Mesenchymal stem cell (in vitro differentiated cells and primary cell): ENCODE measurements at regions not wholly inside any gene's neighbourhood (a gene's known extent, or its start where the extent isn't known, plus 50 kb on each side); places are given as distances from the start of the nearest gene placed in this dataset.

ENCODE experiments used
- DNase-seq: peaks from one replicate; pipeline ENCODE4 v3.0.0-alpha.2; 2013
- H2AFZ ChIP-seq: one replicate; pipeline ENCODE4 v1.6.1; 2013; ENCODE audit warnings: low read depth, mild to moderate bottlenecking, control low read depth, inconsistent platforms, low read length, moderate library complexity
- H2AK5ac ChIP-seq: 2 replicates; pipeline ENCODE4 v1.6.1; 2013; ENCODE audit warnings: low read length, moderate library complexity, mild to moderate bottlenecking, inconsistent platforms; ENCODE audit not compliant: severe bottlenecking
- H2BK120ac ChIP-seq: one replicate; pipeline ENCODE4 v1.6.1; 2013; ENCODE audit warnings: low read depth, mild to moderate bottlenecking, inconsistent platforms, low read length, moderate library complexity
- H2BK12ac ChIP-seq, 2 experiments: one replicate each; pipeline ENCODE4 v1.6.1; 2013; ENCODE audit warnings: inconsistent platforms in 2 of 2, low read length in 2 of 2, mild to moderate bottlenecking in 2 of 2, moderate library complexity in 2 of 2, control low read depth in 1 of 2
- H2BK15ac ChIP-seq: one replicate; pipeline ENCODE4 v1.6.1; 2013; ENCODE audit warnings: mild to moderate bottlenecking, low read depth, inconsistent platforms; ENCODE audit not compliant: poor library complexity, severe bottlenecking
- H2BK5ac ChIP-seq: 2 replicates; pipeline ENCODE4 v1.6.1; 2013; ENCODE audit warnings: low read depth, mild to moderate bottlenecking, low read length, control low read depth, inconsistent platforms; ENCODE audit not compliant: poor library complexity, severe bottlenecking
- H3K14ac ChIP-seq, 2 experiments: one replicate each; pipeline ENCODE4 v1.6.1; 2013; ENCODE audit warnings: inconsistent platforms in 2 of 2, low read length in 2 of 2, control low read depth in 1 of 2, mild to moderate bottlenecking in 1 of 2, moderate library complexity in 1 of 2
- H3K18ac ChIP-seq, 2 experiments: one replicate each; pipeline ENCODE4 v1.6.1; 2013; ENCODE audit warnings: inconsistent platforms in 2 of 2, low read length in 2 of 2, control low read depth in 1 of 2, low read depth in 1 of 2, mild to moderate bottlenecking in 1 of 2
- H3K23ac ChIP-seq, 2 experiments: one replicate each; pipeline ENCODE4 v1.6.1; 2013; ENCODE audit warnings: inconsistent platforms in 2 of 2, low read length in 2 of 2, mild to moderate bottlenecking in 2 of 2, moderate library complexity in 2 of 2, control low read depth in 1 of 2
- H3K27ac ChIP-seq: 2 replicates; pipeline ENCODE4 v1.5.1; 2013; ENCODE audit warnings: mild to moderate bottlenecking, moderate library complexity, low read length, control low read depth, inconsistent platforms; ENCODE audit not compliant: poor library complexity, severe bottlenecking
- H3K27me3 ChIP-seq, 2 experiments: 2 replicates each; pipeline versions ENCODE4 v1.6.1 to v1.7.0; 2013; ENCODE audit warnings: low read length in 2 of 2, mild to moderate bottlenecking in 2 of 2, moderate library complexity in 2 of 2, control low read depth in 1 of 2, inconsistent platforms in 1 of 2; ENCODE audit not compliant: control insufficient read depth in 1 of 2, insufficient read depth in 1 of 2
- H3K36me3 ChIP-seq, 2 experiments: 2 replicates each; pipeline versions ENCODE4 v1.6.1 to v1.7.0; 2013; ENCODE audit warnings: low read length in 2 of 2, control low read depth in 1 of 2, inconsistent platforms in 1 of 2, low read depth in 1 of 2, mild to moderate bottlenecking in 1 of 2; ENCODE audit not compliant: insufficient read depth in 2 of 2, control insufficient read depth in 1 of 2
- H3K4ac ChIP-seq, 2 experiments: one replicate each; pipeline ENCODE4 v1.6.1; 2013; ENCODE audit warnings: inconsistent platforms in 2 of 2, low read length in 2 of 2, mild to moderate bottlenecking in 2 of 2, moderate library complexity in 2 of 2, control low read depth in 1 of 2, low read depth in 1 of 2
- H3K4me1 ChIP-seq: 2 replicates; pipeline ENCODE4 v1.6.1; 2013; ENCODE audit warnings: low read depth, low read length, control low read depth; ENCODE audit not compliant: control insufficient read depth, insufficient read depth
- H3K4me2 ChIP-seq: 2 replicates; pipeline ENCODE4 v1.6.1; 2013; ENCODE audit warnings: low read length, mild to moderate bottlenecking, inconsistent platforms; ENCODE audit not compliant: poor library complexity, severe bottlenecking
- H3K4me3 ChIP-seq, 2 experiments: 2 replicates each; pipeline versions ENCODE4 v1.5.1 to v1.7.0; 2013; ENCODE audit warnings: low read length in 2 of 2, mild to moderate bottlenecking in 2 of 2, control low read depth in 1 of 2, low read depth in 1 of 2; ENCODE audit not compliant: insufficient read depth in 1 of 2
- H3K79me1 ChIP-seq: replicated peaks from 2 replicates; pipeline ENCODE4 v1.6.1; 2013; ENCODE audit warnings: mild to moderate bottlenecking, control low read depth, low read length, inconsistent platforms; ENCODE audit not compliant: poor library complexity, severe bottlenecking
- H3K9ac ChIP-seq: 2 replicates; pipeline ENCODE4 v1.7.0; 2013; ENCODE audit warnings: mild to moderate bottlenecking, low read length, moderate library complexity
- H3K9me3 ChIP-seq: 2 replicates; pipeline ENCODE4 v1.7.0; 2013; ENCODE audit warnings: mild to moderate bottlenecking, low read length; ENCODE audit not compliant: control insufficient read depth
- H4K8ac ChIP-seq: one replicate; pipeline ENCODE4 v1.6.1; 2013; ENCODE audit warnings: inconsistent platforms, mild to moderate bottlenecking, low read length, moderate library complexity
- H4K91ac ChIP-seq: one replicate; pipeline ENCODE4 v1.6.1; 2013; ENCODE audit warnings: mild to moderate bottlenecking, low read length, inconsistent platforms
- WGBS: methylation state at CpG from one replicate; pipeline ENCODE4 v1.1.7; 2013; ENCODE audit warnings: mixed read lengths; 5-methylcytosine and 5-hydroxymethylcytosine counted together

- no peak overlapping the region for H2BK120ac ChIP-seq
- H4K8ac ChIP-seq: no peak overlapping the region
- H3K36me3 ChIP-seq: no peaks in the 10 kb centered on the region
Measured at GRCh38 chr2:66021296-66021695, 413.6 kb upstream of the MEIS1 start.

GRCh38 chr2:66017763-66018162 is 417.2 kb upstream of the MEIS1 start:
- no peak for DNase-seq
- H3K23ac ChIP-seq: no peak overlapping the region
- no peak overlapping the region for H4K91ac ChIP-seq
- H2BK120ac ChIP-seq: no peak overlapping the region
- no peak overlapping the region for H2BK5ac ChIP-seq
- no peak overlapping the region for H3K18ac ChIP-seq
- H3K9ac ChIP-seq: no peak overlapping the region
- no peaks in the 10 kb centered on the region for H3K4me1 ChIP-seq
- H3K14ac ChIP-seq: no peak overlapping the region
- WGBS: 84% methylated on average over 2 of the region's 2 CpGs
- no peak overlapping the region for H3K4ac ChIP-seq
- no peak overlapping the region for H2AK5ac ChIP-seq
- no peak overlapping the region for H2BK15ac ChIP-seq
- H3K36me3 ChIP-seq: no peaks in the 10 kb centered on the region
- H2AFZ ChIP-seq: no peak overlapping the region
- H3K27me3 ChIP-seq: no peaks in the 10 kb centered on the region
- no peaks in the 10 kb centered on the region for H3K79me1 ChIP-seq
- no peak overlapping the region for H3K4me2 ChIP-seq
- H3K4me3 ChIP-seq: no peak overlapping the region
- no peaks in the 10 kb centered on the region for H3K9me3 ChIP-seq
- H3K27ac ChIP-seq: no peak overlapping the region
- H2BK12ac ChIP-seq: no peak overlapping the region
- H4K8ac ChIP-seq: no peak overlapping the region

More at GRCh38 chr2:66021296-66021695, 413.6 kb upstream of the MEIS1 start:
- Histone ChIP-seq H3K9ac (no peak overlapping the region), H3K79me1 (no peaks in the 10 kb centered on the region), H3K27me3 (no peaks in the 10 kb centered on the region), H3K9me3 (no peaks in the 10 kb centered on the region), H3K4ac (no peak overlapping the region), H2BK5ac (no peak overlapping the region), H2BK12ac (no peak overlapping the region), H3K4me3 (no peak overlapping the region), H3K27ac (no peak overlapping the region), H3K23ac (no peak overlapping the region), H2AFZ (no peak overlapping the region), H3K18ac (no peak overlapping the region), H4K91ac (no peak overlapping the region), H2AK5ac (no peak overlapping the region), H2BK15ac (no peak overlapping the region), H3K14ac (no peak overlapping the region), H3K4me1 (no peaks in the 10 kb centered on the region), H3K4me2 (no peak overlapping the region)
- WGBS: no CpG with 5 or more reads among the region's 1 CpG
- DNase-seq: no peak

DNA sequence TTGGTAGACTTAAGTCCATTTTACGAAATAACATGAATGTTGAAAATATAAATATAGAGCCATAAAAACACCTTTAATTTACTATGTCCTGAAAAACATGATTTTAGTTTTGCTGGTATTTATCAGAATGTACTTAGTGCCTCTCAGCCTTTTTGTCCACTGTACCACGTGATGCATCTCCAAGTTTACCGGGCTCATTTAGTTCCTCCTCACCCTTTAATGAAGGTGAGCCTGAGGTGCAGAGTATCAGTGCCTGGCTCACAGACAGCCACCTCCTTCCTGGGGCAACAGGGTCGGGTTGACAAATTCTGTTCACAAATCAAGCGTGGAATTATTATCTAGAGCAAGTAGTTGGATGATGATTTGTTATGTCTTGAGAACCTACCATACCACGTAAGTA is 420.5 kb upstream of the MEIS1 start:
- Histone ChIP-seq H3K9me3 (no peaks in the 10 kb centered on the region), H3K23ac (no peak overlapping the region), H3K18ac (no peak overlapping the region), H2BK5ac (no peak overlapping the region), H3K79me1 (no peaks in the 10 kb centered on the region), H3K27me3 (no peaks in the 10 kb centered on the region), H2AFZ (no peak overlapping the region), H3K4me3 (no peak overlapping the region), H3K4me2 (no peak overlapping the region), H2BK12ac (no peak overlapping the region), H3K4ac (no peak overlapping the region), H2BK15ac (no peak overlapping the region), H3K9ac (no peak overlapping the region), H2BK120ac (no peak overlapping the region), H4K8ac (no peak overlapping the region), H4K91ac (no peak overlapping the region), H3K36me3 (no peaks in the 10 kb centered on the region), H2AK5ac (no peak overlapping the region), H3K4me1 (no peaks in the 10 kb centered on the region), H3K14ac (no peak overlapping the region), H3K27ac (no peak overlapping the region)
- DNase-seq: no peak
- WGBS: 82% methylated on average over 3 of the region's 6 CpGs

- H3K18ac ChIP-seq: no peak overlapping the region
- H3K79me1 ChIP-seq: no peaks in the 10 kb centered on the region
- no peak overlapping the region for H2BK120ac ChIP-seq
- H2BK5ac ChIP-seq: no peak overlapping the region
- H2BK12ac ChIP-seq: no peak overlapping the region
- H3K27ac ChIP-seq: no peak overlapping the region
- no peak overlapping the region for H3K4me3 ChIP-seq
- H4K8ac ChIP-seq: no peak overlapping the region
- H2AK5ac ChIP-seq: no peak overlapping the region
- H3K4me1 ChIP-seq: no peaks in the 10 kb centered on the region
- H3K14ac ChIP-seq: no peak overlapping the region
- H4K91ac ChIP-seq: no peak overlapping the region
- H3K27me3 ChIP-seq: no peaks in the 10 kb centered on the region
- no peaks in the 10 kb centered on the region for H3K9me3 ChIP-seq
- DNase-seq: no peak
- H3K36me3 ChIP-seq: no peaks in the 10 kb centered on the region
- no peak overlapping the region for H3K23ac ChIP-seq
- H3K4me2 ChIP-seq: no peak overlapping the region
- H3K4ac ChIP-seq: no peak overlapping the region
- H3K9ac ChIP-seq: no peak overlapping the region
- H2BK15ac ChIP-seq: no peak overlapping the region
- no peak overlapping the region for H2AFZ ChIP-seq
Measured at GRCh38 chr2:66013456-66013855, 421.5 kb upstream of the MEIS1 start.
